Mesenchymal stem cell (in vitro differentiated cells and primary cell): ENCODE measurements at regions not wholly inside any gene's neighbourhood (a gene's known extent, or its start where the extent isn't known, plus 50 kb on each side); places are given as distances from the start of the nearest gene placed in this dataset.
A peak's percentile ranks its signal among the peaks of the same experiment; 100 is the strongest.

Experiments used
- DNase-seq: peaks from one replicate; pipeline ENCODE4 v3.0.0-alpha.2; 2013
- H2AFZ ChIP-seq: one replicate; pipeline ENCODE4 v1.6.1; 2013; ENCODE audit warnings: low read depth, mild to moderate bottlenecking, control low read depth, inconsistent platforms, low read length, moderate library complexity
- H2AK5ac ChIP-seq: 2 replicates; pipeline ENCODE4 v1.6.1; 2013; ENCODE audit warnings: low read length, moderate library complexity, mild to moderate bottlenecking, inconsistent platforms; ENCODE audit not compliant: severe bottlenecking
- H2BK120ac ChIP-seq: one replicate; pipeline ENCODE4 v1.6.1; 2013; ENCODE audit warnings: low read depth, mild to moderate bottlenecking, inconsistent platforms, low read length, moderate library complexity
- H2BK12ac ChIP-seq, 2 experiments: one replicate each; pipeline ENCODE4 v1.6.1; 2013; ENCODE audit warnings: inconsistent platforms in 2 of 2, low read length in 2 of 2, mild to moderate bottlenecking in 2 of 2, moderate library complexity in 2 of 2, control low read depth in 1 of 2
- H2BK15ac ChIP-seq: one replicate; pipeline ENCODE4 v1.6.1; 2013; ENCODE audit warnings: mild to moderate bottlenecking, low read depth, inconsistent platforms; ENCODE audit not compliant: poor library complexity, severe bottlenecking
- H2BK5ac ChIP-seq: 2 replicates; pipeline ENCODE4 v1.6.1; 2013; ENCODE audit warnings: low read depth, mild to moderate bottlenecking, low read length, control low read depth, inconsistent platforms; ENCODE audit not compliant: poor library complexity, severe bottlenecking
- H3K14ac ChIP-seq, 2 experiments: one replicate each; pipeline ENCODE4 v1.6.1; 2013; ENCODE audit warnings: inconsistent platforms in 2 of 2, low read length in 2 of 2, control low read depth in 1 of 2, mild to moderate bottlenecking in 1 of 2, moderate library complexity in 1 of 2
- H3K18ac ChIP-seq, 2 experiments: one replicate each; pipeline ENCODE4 v1.6.1; 2013; ENCODE audit warnings: inconsistent platforms in 2 of 2, low read length in 2 of 2, control low read depth in 1 of 2, low read depth in 1 of 2, mild to moderate bottlenecking in 1 of 2
- H3K23ac ChIP-seq, 2 experiments: one replicate each; pipeline ENCODE4 v1.6.1; 2013; ENCODE audit warnings: inconsistent platforms in 2 of 2, low read length in 2 of 2, mild to moderate bottlenecking in 2 of 2, moderate library complexity in 2 of 2, control low read depth in 1 of 2
- H3K27ac ChIP-seq: 2 replicates; pipeline ENCODE4 v1.5.1; 2013; ENCODE audit warnings: mild to moderate bottlenecking, moderate library complexity, low read length, control low read depth, inconsistent platforms; ENCODE audit not compliant: poor library complexity, severe bottlenecking
- H3K27me3 ChIP-seq, 2 experiments: 2 replicates each; pipeline versions ENCODE4 v1.6.1 to v1.7.0; 2013; ENCODE audit warnings: low read length in 2 of 2, mild to moderate bottlenecking in 2 of 2, moderate library complexity in 2 of 2, control low read depth in 1 of 2, inconsistent platforms in 1 of 2; ENCODE audit not compliant: control insufficient read depth in 1 of 2, insufficient read depth in 1 of 2
- H3K36me3 ChIP-seq, 2 experiments: 2 replicates each; pipeline versions ENCODE4 v1.6.1 to v1.7.0; 2013; ENCODE audit warnings: low read length in 2 of 2, control low read depth in 1 of 2, inconsistent platforms in 1 of 2, low read depth in 1 of 2, mild to moderate bottlenecking in 1 of 2; ENCODE audit not compliant: insufficient read depth in 2 of 2, control insufficient read depth in 1 of 2
- H3K4ac ChIP-seq, 2 experiments: one replicate each; pipeline ENCODE4 v1.6.1; 2013; ENCODE audit warnings: inconsistent platforms in 2 of 2, low read length in 2 of 2, mild to moderate bottlenecking in 2 of 2, moderate library complexity in 2 of 2, control low read depth in 1 of 2, low read depth in 1 of 2
- H3K4me1 ChIP-seq: 2 replicates; pipeline ENCODE4 v1.6.1; 2013; ENCODE audit warnings: low read depth, low read length, control low read depth; ENCODE audit not compliant: control insufficient read depth, insufficient read depth
- H3K4me2 ChIP-seq: 2 replicates; pipeline ENCODE4 v1.6.1; 2013; ENCODE audit warnings: low read length, mild to moderate bottlenecking, inconsistent platforms; ENCODE audit not compliant: poor library complexity, severe bottlenecking
- H3K4me3 ChIP-seq, 2 experiments: 2 replicates each; pipeline versions ENCODE4 v1.5.1 to v1.7.0; 2013; ENCODE audit warnings: low read length in 2 of 2, mild to moderate bottlenecking in 2 of 2, control low read depth in 1 of 2, low read depth in 1 of 2; ENCODE audit not compliant: insufficient read depth in 1 of 2
- H3K79me1 ChIP-seq: replicated peaks from 2 replicates; pipeline ENCODE4 v1.6.1; 2013; ENCODE audit warnings: mild to moderate bottlenecking, control low read depth, low read length, inconsistent platforms; ENCODE audit not compliant: poor library complexity, severe bottlenecking
- H3K9ac ChIP-seq: 2 replicates; pipeline ENCODE4 v1.7.0; 2013; ENCODE audit warnings: mild to moderate bottlenecking, low read length, moderate library complexity
- H3K9me3 ChIP-seq: 2 replicates; pipeline ENCODE4 v1.7.0; 2013; ENCODE audit warnings: mild to moderate bottlenecking, low read length; ENCODE audit not compliant: control insufficient read depth
- H4K8ac ChIP-seq: one replicate; pipeline ENCODE4 v1.6.1; 2013; ENCODE audit warnings: inconsistent platforms, mild to moderate bottlenecking, low read length, moderate library complexity
- H4K91ac ChIP-seq: one replicate; pipeline ENCODE4 v1.6.1; 2013; ENCODE audit warnings: mild to moderate bottlenecking, low read length, inconsistent platforms
- WGBS: methylation state at CpG from one replicate; pipeline ENCODE4 v1.1.7; 2013; ENCODE audit warnings: mixed read lengths; 5-methylcytosine and 5-hydroxymethylcytosine counted together

- Histone ChIP-seq H3K4me2 (no peak overlapping the region), H3K9ac (peak overlapping the region; percentile 68), H2AK5ac (no peak overlapping the region), H3K14ac (no peak overlapping the region), H2BK15ac (peak overlapping the region; percentile 93), H3K4me3 (no peak overlapping the region), H3K27ac (no peak overlapping the region), H3K9me3 (no peaks in the 10 kb centered on the region), H2BK5ac (no peak overlapping the region), H2BK120ac (no peak overlapping the region), H3K79me1 (no peaks in the 10 kb centered on the region), H3K27me3 (peaks cover 0 to 65% of the 10 kb centered on the region in 2 experiments), H4K91ac (peak overlapping the region; percentile 6), H2BK12ac (peak overlapping the region; percentile 90 to 91), H3K18ac (peak overlapping the region; percentile 37 to 94), H2AFZ (no peak overlapping the region), H3K23ac (peak overlapping the region in 1 of 2 experiments; percentile 80), H4K8ac (peak overlapping the region; percentile 64), H3K4me1 (peaks cover 5% of the 10 kb centered on the region), H3K4ac (peak overlapping the region in 1 of 2 experiments; percentile 84), H3K36me3 (no peaks in the 10 kb centered on the region)
- peak; percentile 50 for DNase-seq
- 64% methylated on average over 9 of the region's 9 CpGs for WGBS
Measured at GRCh38 chr21:35323947-35324346, 274.8 kb upstream of the RUNX1 start.

GRCh38 chr21:35321322-35322200, 272.5 kb upstream of the RUNX1 start:
- Histone ChIP-seq H4K91ac (no peak overlapping the region), H3K9me3 (no peaks in the 10 kb centered on the region), H3K4ac (no peak overlapping the region), H3K4me2 (no peak overlapping the region), H3K27ac (no peak overlapping the region), H3K14ac (no peak overlapping the region), H2BK120ac (no peak overlapping the region), H2BK5ac (no peak overlapping the region), H3K79me1 (no peaks in the 10 kb centered on the region), H3K9ac (no peak overlapping the region), H3K4me3 (no peak overlapping the region), H3K36me3 (no peaks in the 10 kb centered on the region), H3K4me1 (peaks cover 5% of the 10 kb centered on the region), H2BK12ac (no peak overlapping the region), H3K23ac (no peak overlapping the region), H2BK15ac (no peak overlapping the region), H3K18ac (no peak overlapping the region), H2AK5ac (no peak overlapping the region), H3K27me3 (peaks cover 0 to 54% of the 10 kb centered on the region in 2 experiments), H4K8ac (no peak overlapping the region), H2AFZ (no peak overlapping the region)
- no peak for DNase-seq
- 79% methylated on average over 5 of the region's 8 CpGs for WGBS

GRCh38 chr21:35319684-35320283, 270.7 kb upstream of the RUNX1 start:
- peaks cover 0 to 61% of the 10 kb centered on the region in 2 experiments for H3K27me3 ChIP-seq
- H3K79me1 ChIP-seq: no peaks in the 10 kb centered on the region
- H3K14ac ChIP-seq: no peak overlapping the region
- no peak overlapping the region for H2BK15ac ChIP-seq
- WGBS: 90% methylated on average over 9 of the region's 11 CpGs
- no peaks in the 10 kb centered on the region for H3K36me3 ChIP-seq
- no peak overlapping the region for H4K91ac ChIP-seq
- no peak overlapping the region for H3K4me3 ChIP-seq
- no peak overlapping the region for H2AK5ac ChIP-seq
- H2BK12ac ChIP-seq: no peak overlapping the region
- H2BK5ac ChIP-seq: no peak overlapping the region
- H3K4me2 ChIP-seq: no peak overlapping the region
- no peak overlapping the region for H3K4ac ChIP-seq
- no peak overlapping the region for H3K9ac ChIP-seq
- H3K23ac ChIP-seq: no peak overlapping the region
- H2AFZ ChIP-seq: no peak overlapping the region
- peaks cover 5% of the 10 kb centered on the region for H3K4me1 ChIP-seq
- no peak for DNase-seq
- H4K8ac ChIP-seq: no peak overlapping the region
- H2BK120ac ChIP-seq: no peak overlapping the region
- no peaks in the 10 kb centered on the region for H3K9me3 ChIP-seq
- H3K18ac ChIP-seq: no peak overlapping the region
- H3K27ac ChIP-seq: no peak overlapping the region

- DNase-seq: peak; percentile 74
- peak overlapping the region in 1 of 2 experiments; percentile 46 for H3K18ac ChIP-seq
- no peak overlapping the region for H3K4me2 ChIP-seq
- no peak overlapping the region for H2AK5ac ChIP-seq
- H3K9ac ChIP-seq: no peak overlapping the region
- H3K9me3 ChIP-seq: no peaks in the 10 kb centered on the region
- H4K8ac ChIP-seq: no peak overlapping the region
- no peak overlapping the region for H3K23ac ChIP-seq
- H2BK120ac ChIP-seq: no peak overlapping the region
- no peaks in the 10 kb centered on the region for H3K36me3 ChIP-seq
- no peak overlapping the region for H3K14ac ChIP-seq
- H2AFZ ChIP-seq: no peak overlapping the region
- no peak overlapping the region for H4K91ac ChIP-seq
- no peaks in the 10 kb centered on the region for H3K79me1 ChIP-seq
- WGBS: 46% methylated on average over 4 of the region's 4 CpGs
- no peak overlapping the region for H2BK15ac ChIP-seq
- H2BK12ac ChIP-seq: peak overlapping the region in 1 of 2 experiments; percentile 83
- no peak overlapping the region for H3K27ac ChIP-seq
- H3K4me1 ChIP-seq: no peaks in the 10 kb centered on the region
- peaks cover 0 to 57% of the 10 kb centered on the region in 2 experiments for H3K27me3 ChIP-seq
- no peak overlapping the region for H3K4ac ChIP-seq
- H2BK5ac ChIP-seq: no peak overlapping the region
- no peak overlapping the region for H3K4me3 ChIP-seq
Measured at GRCh38 chr21:35316933-35317332, 267.8 kb upstream of the RUNX1 start.
